ENCODE measurements at regions not wholly inside any gene's neighbourhood (a gene's known extent, or its start where the extent isn't known, plus 50 kb on each side); places are given as distances from the start of the nearest gene placed in this dataset.

DNA sequence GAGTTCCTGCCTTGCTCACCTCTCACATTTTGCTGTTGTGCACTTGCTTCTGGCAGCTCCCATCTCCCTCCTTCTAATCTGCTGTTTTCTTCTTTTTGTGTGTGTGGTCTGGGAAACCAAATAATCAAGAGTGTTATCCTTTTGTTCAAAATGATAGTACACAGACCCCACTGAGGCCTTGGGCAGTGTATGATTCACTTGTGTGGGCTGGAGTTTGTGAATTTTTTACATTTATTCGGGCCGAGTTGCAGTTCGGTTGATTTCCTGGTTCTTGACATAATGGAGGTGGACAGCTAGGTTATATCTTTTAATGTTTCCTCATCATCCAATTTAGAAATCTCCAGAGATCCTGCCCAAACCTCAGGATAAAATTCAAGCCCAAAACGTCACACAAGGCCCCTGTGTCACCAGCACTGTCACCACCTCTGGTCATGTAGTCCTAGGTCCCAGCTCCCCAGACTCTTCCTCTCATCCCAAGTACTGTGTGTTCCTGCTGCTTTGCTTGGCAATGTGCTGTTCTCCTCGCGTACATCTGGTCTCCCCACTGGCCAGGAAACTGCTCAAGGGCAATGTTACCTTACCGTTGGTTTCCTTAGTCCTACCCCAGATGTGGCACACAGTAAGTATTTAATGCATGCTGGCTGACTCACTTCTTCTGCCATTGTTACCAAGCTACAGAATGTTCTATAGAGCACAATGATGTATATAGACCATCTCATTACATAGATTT lies 55.7 kb upstream of the PHACTR2 start:
- Histone ChIP-seq H3K27me3 (ENCODE audit: low read depth) (no peaks in the 10 kb centered on the region), H3K36me3 (replicated peaks) (no peaks in the 10 kb centered on the region), H3K4me3 (no peak overlapping the region), H3K9me3 (no peaks in the 10 kb centered on the region), H3K4me1 (no peaks in the 10 kb centered on the region)
- no peak for DNase-seq (ENCODE audit: low spot score in 2 of 2)
- in situ Hi-C loops (cut with MboI; ENCODE audit: low sequenced_read_pairs), result no loop called here

DNA sequence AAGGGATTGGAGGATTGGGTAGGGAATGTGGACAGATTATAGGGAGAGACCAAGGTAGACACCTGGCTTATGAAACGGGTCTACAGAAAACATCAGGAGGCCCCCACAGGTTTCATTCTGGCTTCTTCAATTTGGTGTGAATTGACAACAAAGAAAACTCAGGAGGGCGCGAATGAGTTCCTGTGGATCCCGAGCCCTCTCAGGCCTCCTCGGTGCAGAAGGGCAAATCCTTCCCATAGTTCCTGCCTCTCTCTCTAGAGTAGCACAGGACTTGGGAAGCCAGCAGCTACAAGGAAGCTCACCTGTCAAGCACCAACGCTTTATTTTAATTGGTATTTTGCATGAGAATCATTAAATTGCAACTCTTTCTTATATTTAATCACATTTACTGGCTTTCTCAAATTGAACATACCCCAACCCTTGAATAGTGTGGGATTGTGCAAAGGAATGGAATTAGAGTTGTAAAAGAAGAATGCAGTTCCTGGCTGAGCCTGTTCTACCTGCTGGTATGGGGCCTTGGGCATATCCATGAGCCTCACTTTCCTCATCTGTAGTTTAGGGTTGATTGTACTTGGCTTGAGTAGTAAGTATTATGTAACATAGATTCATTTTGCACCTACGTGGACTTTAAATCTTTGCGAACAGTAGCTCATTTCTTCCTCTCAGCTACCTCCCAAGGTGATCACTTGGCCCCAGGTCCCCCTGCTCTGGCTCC lies 56.4 kb upstream of the PHACTR2 start:
- Histone ChIP-seq H3K4me3 (no peak overlapping the region), H3K27me3 (ENCODE audit: low read depth) (no peaks in the 10 kb centered on the region), H3K9me3 (no peaks in the 10 kb centered on the region), H3K4me1 (no peaks in the 10 kb centered on the region), H3K36me3 (replicated peaks) (no peaks in the 10 kb centered on the region)
- in situ Hi-C loops (cut with MboI; ENCODE audit: low sequenced_read_pairs), result no loop called here
- DNase-seq (ENCODE audit: low spot score in 2 of 2), result no peak

GRCh38 chr6:143620447-143620846 lies 57.3 kb upstream of the PHACTR2 start:
- Histone ChIP-seq H3K36me3 (replicated peaks) (no peaks in the 10 kb centered on the region), H3K4me1 (no peaks in the 10 kb centered on the region), H3K9me3 (no peaks in the 10 kb centered on the region), H3K4me3 (no peak overlapping the region), H3K27me3 (ENCODE audit: low read depth) (no peaks in the 10 kb centered on the region)
- in situ Hi-C loops (cut with MboI; ENCODE audit: low sequenced_read_pairs), result no loop called here
- DNase-seq (ENCODE audit: low spot score in 2 of 2), result no peak

DNA sequence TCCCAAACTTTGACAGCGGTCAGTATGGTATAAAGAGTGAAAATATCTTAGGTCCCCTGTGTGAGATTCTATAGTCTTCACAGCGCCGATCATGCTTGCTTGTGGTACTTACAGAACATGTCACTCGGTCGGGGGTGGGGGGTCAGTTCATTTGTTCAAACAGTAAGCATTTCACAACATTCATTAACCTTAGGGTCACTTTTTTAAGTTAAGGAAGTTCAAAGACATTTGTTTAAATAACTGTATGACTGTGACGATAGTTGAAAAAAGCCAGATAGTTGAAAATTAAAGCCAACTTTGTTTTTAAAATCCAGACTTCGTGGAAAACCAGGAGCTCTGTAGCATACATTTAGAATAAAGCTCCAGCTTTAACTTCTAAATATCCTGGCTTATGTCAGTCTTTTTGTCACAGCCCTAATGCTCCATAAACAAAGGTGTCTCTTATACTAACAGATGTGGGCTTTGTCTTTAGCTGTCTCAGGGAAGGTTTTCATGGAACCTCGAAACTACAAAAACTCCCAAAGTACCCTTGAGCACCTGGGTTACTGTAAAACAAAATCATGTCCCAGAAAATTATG lies 57.9 kb upstream of the PHACTR2 start:
- no peak overlapping the region for H3K4me3 ChIP-seq
- H3K36me3 ChIP-seq (replicated peaks), result no peaks in the 10 kb centered on the region
- DNase-seq (ENCODE audit: low spot score in 2 of 2), result no peak
- H3K4me1 ChIP-seq, result no peaks in the 10 kb centered on the region
- in situ Hi-C loops (cut with MboI; ENCODE audit: low sequenced_read_pairs), result no loop called here
- H3K9me3 ChIP-seq, result no peaks in the 10 kb centered on the region
- no peaks in the 10 kb centered on the region for H3K27me3 ChIP-seq (ENCODE audit: low read depth)

- H3K9me3 ChIP-seq, result no peaks in the 10 kb centered on the region
- H3K4me3 ChIP-seq, result no peak overlapping the region
- H3K4me1 ChIP-seq, result no peaks in the 10 kb centered on the region
- in situ Hi-C loops (cut with MboI; ENCODE audit: low sequenced_read_pairs), result no loop called here
- H3K27me3 ChIP-seq (ENCODE audit: low read depth), result no peaks in the 10 kb centered on the region
- no peaks in the 10 kb centered on the region for H3K36me3 ChIP-seq (replicated peaks)
- DNase-seq (ENCODE audit: low spot score in 2 of 2), result no peak
Measured at GRCh38 chr6:143616741-143617140, 61.0 kb upstream of the PHACTR2 start.

DNA sequence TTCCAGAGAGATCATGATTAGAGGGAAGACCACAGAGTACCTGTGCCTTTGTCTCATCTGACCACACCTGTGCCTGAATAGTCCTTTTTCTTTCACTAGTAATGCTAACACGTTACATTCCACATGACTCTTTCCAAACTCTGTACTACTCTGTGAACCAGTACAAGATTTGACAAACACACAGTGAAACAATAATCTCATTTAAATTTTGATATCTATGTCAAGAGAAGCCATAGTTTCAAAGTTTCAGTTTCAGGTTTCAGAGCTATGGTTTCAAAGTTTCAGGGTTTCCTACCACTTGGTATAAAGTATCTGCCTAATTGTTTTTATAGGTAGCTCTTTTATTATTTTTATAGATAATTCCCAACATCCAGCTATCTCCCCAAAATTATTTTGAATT lies 62.0 kb upstream of the PHACTR2 start:
- Histone ChIP-seq H3K36me3 (replicated peaks) (no peaks in the 10 kb centered on the region), H3K4me1 (no peaks in the 10 kb centered on the region), H3K9me3 (no peaks in the 10 kb centered on the region), H3K4me3 (no peak overlapping the region), H3K27me3 (ENCODE audit: low read depth) (no peaks in the 10 kb centered on the region)
- in situ Hi-C loops (cut with MboI; ENCODE audit: low sequenced_read_pairs), result no loop called here
- no peak for DNase-seq (ENCODE audit: low spot score in 2 of 2)

- Histone ChIP-seq H3K4me3 (no peak overlapping the region), H3K27me3 (ENCODE audit: low read depth) (no peaks in the 10 kb centered on the region), H3K4me1 (no peaks in the 10 kb centered on the region), H3K36me3 (replicated peaks) (no peaks in the 10 kb centered on the region), H3K9me3 (no peaks in the 10 kb centered on the region)
- in situ Hi-C loops (cut with MboI; ENCODE audit: low sequenced_read_pairs), result no loop called here
- DNase-seq (ENCODE audit: low spot score in 2 of 2), result no peak
Measured at GRCh38 chr6:143614235-143614634, 63.5 kb upstream of the PHACTR2 start.

GRCh38 chr6:143613749-143614148 lies 64.0 kb upstream of the PHACTR2 start:
- Histone ChIP-seq H3K27me3 (ENCODE audit: low read depth) (no peaks in the 10 kb centered on the region), H3K4me3 (no peak overlapping the region), H3K4me1 (no peaks in the 10 kb centered on the region), H3K36me3 (replicated peaks) (no peaks in the 10 kb centered on the region), H3K9me3 (no peaks in the 10 kb centered on the region)
- no peak for DNase-seq (ENCODE audit: low spot score in 2 of 2)
- in situ Hi-C loops (cut with MboI; ENCODE audit: low sequenced_read_pairs), result no loop called here

- H3K36me3 ChIP-seq (replicated peaks), result no peaks in the 10 kb centered on the region
- H3K4me3 ChIP-seq, result no peak overlapping the region
- no peaks in the 10 kb centered on the region for H3K4me1 ChIP-seq
- H3K9me3 ChIP-seq, result no peaks in the 10 kb centered on the region
- in situ Hi-C loops (cut with MboI; ENCODE audit: low sequenced_read_pairs), result no loop called here
- no peaks in the 10 kb centered on the region for H3K27me3 ChIP-seq (ENCODE audit: low read depth)
- DNase-seq (ENCODE audit: low spot score in 2 of 2), result no peak
Measured at GRCh38 chr6:143612186-143612585, 65.6 kb upstream of the PHACTR2 start.

- H3K36me3 ChIP-seq (replicated peaks), result no peaks in the 10 kb centered on the region
- H3K4me1 ChIP-seq, result no peaks in the 10 kb centered on the region
- in situ Hi-C loops (cut with MboI; ENCODE audit: low sequenced_read_pairs), result no loop called here
- no peak overlapping the region for H3K4me3 ChIP-seq
- no peak for DNase-seq (ENCODE audit: low spot score in 2 of 2)
- H3K27me3 ChIP-seq (ENCODE audit: low read depth), result no peaks in the 10 kb centered on the region
- no peaks in the 10 kb centered on the region for H3K9me3 ChIP-seq
Measured at GRCh38 chr6:143611580-143611979, 66.2 kb upstream of the PHACTR2 start.

GRCh38 chr6:143609972-143610371 lies 67.8 kb upstream of the PHACTR2 start:
- H3K4me1 ChIP-seq, result no peaks in the 10 kb centered on the region
- no peak for DNase-seq (ENCODE audit: low spot score in 2 of 2)
- H3K4me3 ChIP-seq, result no peak overlapping the region
- in situ Hi-C loops (cut with MboI; ENCODE audit: low sequenced_read_pairs), result no loop called here
- H3K36me3 ChIP-seq (replicated peaks), result no peaks in the 10 kb centered on the region
- H3K9me3 ChIP-seq, result no peaks in the 10 kb centered on the region
- no peaks in the 10 kb centered on the region for H3K27me3 ChIP-seq (ENCODE audit: low read depth)

GRCh38 chr6:143609501-143609900 lies 68.3 kb upstream of the PHACTR2 start:
- Histone ChIP-seq H3K27me3 (ENCODE audit: low read depth) (no peaks in the 10 kb centered on the region), H3K9me3 (no peaks in the 10 kb centered on the region), H3K36me3 (replicated peaks) (no peaks in the 10 kb centered on the region), H3K4me3 (no peak overlapping the region), H3K4me1 (no peaks in the 10 kb centered on the region)
- in situ Hi-C loops (cut with MboI; ENCODE audit: low sequenced_read_pairs), result no loop called here
- DNase-seq (ENCODE audit: low spot score in 2 of 2), result no peak

GRCh38 chr6:143608906-143609305 lies 68.9 kb upstream of the PHACTR2 start:
- in situ Hi-C loops (cut with MboI; ENCODE audit: low sequenced_read_pairs), result no loop called here
- Histone ChIP-seq H3K9me3 (no peaks in the 10 kb centered on the region), H3K27me3 (ENCODE audit: low read depth) (no peaks in the 10 kb centered on the region), H3K4me3 (no peak overlapping the region), H3K36me3 (replicated peaks) (no peaks in the 10 kb centered on the region), H3K4me1 (no peaks in the 10 kb centered on the region)
- DNase-seq (ENCODE audit: low spot score in 2 of 2), result no peak

- H3K4me3 ChIP-seq, result no peak overlapping the region
- no peaks in the 10 kb centered on the region for H3K27me3 ChIP-seq (ENCODE audit: low read depth)
- H3K4me1 ChIP-seq, result no peaks in the 10 kb centered on the region
- no peak for DNase-seq (ENCODE audit: low spot score in 2 of 2)
- in situ Hi-C loops (cut with MboI; ENCODE audit: low sequenced_read_pairs), result no loop called here
- no peaks in the 10 kb centered on the region for H3K9me3 ChIP-seq
- H3K36me3 ChIP-seq (replicated peaks), result no peaks in the 10 kb centered on the region
Measured at GRCh38 chr6:143607974-143608373, 69.8 kb upstream of the PHACTR2 start.

Data from HAP-1 (cell line).